Motor neuron (in vitro differentiated cells): ENCODE measurements at regions not wholly inside any gene's neighbourhood (a gene's known extent, or its start where the extent isn't known, plus 50 kb on each side); places are given as distances from the start of the nearest gene placed in this dataset.
"Not testable (repeated sequence)": the region's sequence is repeated elsewhere in the genome, so short reads cannot be mapped to it uniquely, and the experiment has no call there.

ENCODE experiments used
- ATAC-seq, 8 experiments: fragments of 200-7000 bp; cut with Tn5 transposase; replicated peaks in 6 of 8; 2 replicates each; pipeline ENCODE4 v1.8.0; 2021; ENCODE audit warnings: mild to moderate bottlenecking in 8 of 8, moderate library complexity in 8 of 8
- H3K27ac ChIP-seq, 2 donors: fragments of 250-450 bp; sonication (Bioruptor Pico); 2 replicates each; pipeline ENCODE4 v1.9.0; 2021; ENCODE audit warnings: antibody characterized with exemption in 2 of 2, mild to moderate bottlenecking in 2 of 2, moderate library complexity in 1 of 2
- H3K4me1 ChIP-seq, 2 donors: fragments of 250-450 bp; sonication (Bioruptor Pico); replicated peaks in 1 of 2; 2 replicates each; pipeline ENCODE4 v1.6.1; 2021; ENCODE audit warnings: antibody characterized with exemption in 2 of 2, mild to moderate bottlenecking in 2 of 2, moderate library complexity in 1 of 2
- H3K4me3 ChIP-seq, 5 donors: fragments of 250-450 bp; sonication (Bioruptor Pico); 2 replicates each; pipeline ENCODE4 v1.9.0; 2021; ENCODE audit warnings: antibody characterized with exemption in 5 of 5, mild to moderate bottlenecking in 5 of 5, moderate library complexity in 4 of 5
- WGBS, 10 experiments: fragments of 450-650 bp; shearing (Covaris generic); methylation state at CpG; one replicate each; pipeline ENCODE4 v1.0.0; 2022; 5-methylcytosine and 5-hydroxymethylcytosine counted together
- in situ Hi-C, 9 experiments: fragments of 400-800 bp; cut with MboI; loops; one replicate each; pipeline ENCODE4 v1.15.0; 2021; ENCODE audit warnings: low sequenced_read_pairs in 9 of 9, low pct_unique_long_range_greater_than_20kb in 2 of 9; ENCODE audit not compliant: unreplicated experiment in 9 of 9

- ATAC-seq, result no peak
- H3K4me1 ChIP-seq, result no peaks in the 10 kb centered on the region
- no peak overlapping the region for H3K27ac ChIP-seq
- H3K4me3 ChIP-seq, result no peak overlapping the region
- 0 to 55% (median 28%) methylated on average over 1 to 3 of the region's 3 CpGs; no CpG with 5 or more reads in 4 of the 10 experiments for WGBS, 10 experiments
- in situ Hi-C loops, result no loop called here
Measured at GRCh38 chr4:28479666-28480065, 1619.0 kb downstream of the STIM2 start.

- WGBS, 10 experiments, result 11 to 100% (median 94%) methylated on average over 1 to 4 of the region's 4 CpGs; no CpG with 5 or more reads in 2 of the 10 experiments
- in situ Hi-C loops, result no loop called here
Measured at GRCh38 chr4:28481565-28481964, 1620.9 kb downstream of the STIM2 start.

GRCh38 chr4:28482580-28483270 lies 1622.1 kb downstream of the STIM2 start:
- 0 to 90% (median 80%) methylated on average over 1 to 7 of the region's 7 CpGs; no CpG with 5 or more reads in 1 of the 10 experiments for WGBS, 10 experiments
- Histone ChIP-seq H3K4me3 (no peak overlapping the region), H3K27ac (no peak overlapping the region), H3K4me1 (no peaks in the 10 kb centered on the region)
- in situ Hi-C loops, result no loop called here
- no peak for ATAC-seq

More at GRCh38 chr4:28481565-28481964, 1620.9 kb downstream of the STIM2 start:
- Histone ChIP-seq H3K4me3 (no peak overlapping the region), H3K27ac (no peak overlapping the region), H3K4me1 (no peaks in the 10 kb centered on the region)
- no peak for ATAC-seq

- Histone ChIP-seq H3K27ac (no peak overlapping the region), H3K4me3 (no peak overlapping the region), H3K4me1 (no peaks in the 10 kb centered on the region)
- WGBS, 10 experiments, result 0 to 100% (median 89%) methylated on average over 1 of the region's 1 CpG; no CpG with 5 or more reads in 1 of the 10 experiments
- in situ Hi-C loops, result no loop called here
- ATAC-seq, result no peak
Measured at GRCh38 chr4:28488021-28488420, 1627.4 kb downstream of the STIM2 start.

- Histone ChIP-seq H3K4me3 (no peak overlapping the region), H3K4me1 (no peaks in the 10 kb centered on the region), H3K27ac (no peak overlapping the region)
- WGBS, 10 experiments, result 0 to 100% (median 79%) methylated on average over 1 to 3 of the region's 3 CpGs; no CpG with 5 or more reads in 1 of the 10 experiments
- in situ Hi-C loops, result no loop called here
- no peak for ATAC-seq
Measured at GRCh38 chr4:28490669-28491068, 1630.0 kb downstream of the STIM2 start.

GRCh38 chr4:28505064-28505463 lies 1644.4 kb downstream of the STIM2 start:
- no peaks in the 10 kb centered on the region for H3K4me1 ChIP-seq
- no peak overlapping the region for H3K4me3 ChIP-seq
- in situ Hi-C loops, result no loop called here
- ATAC-seq, result no peak
- 0 to 100% (median 79%) methylated on average over 1 to 4 of the region's 4 CpGs for WGBS, 10 experiments
- H3K27ac ChIP-seq, result no peak overlapping the region

GRCh38 chr4:28508636-28509035 lies 1648.0 kb downstream of the STIM2 start:
- in situ Hi-C loops, result no loop called here
- H3K4me1 ChIP-seq, result no peaks in the 10 kb centered on the region
- 0 to 98% (median 87%) methylated on average over 1 to 9 of the region's 9 CpGs; no CpG with 5 or more reads in 2 of the 10 experiments for WGBS, 10 experiments
- no peak overlapping the region for H3K27ac ChIP-seq
- no peak overlapping the region for H3K4me3 ChIP-seq
- peak in 4 of 8 experiments; percentile 21 to 85 (median 64) for ATAC-seq

GRCh38 chr4:28514766-28515165 lies 1654.1 kb downstream of the STIM2 start:
- H3K4me3 ChIP-seq, ATAC-seq, H3K27ac ChIP-seq, in situ Hi-C loops, H3K4me1 ChIP-seq: not testable (repeated sequence)
- no CpG with 5 or more reads among the region's 30 CpGs for WGBS, 10 experiments

GRCh38 chr4:28518561-28519165 lies 1658.0 kb downstream of the STIM2 start:
- WGBS, 10 experiments, result 0 to 100% (median 89%) methylated on average over 1 of the region's 1 CpG; no CpG with 5 or more reads in 1 of the 10 experiments
- no peaks in the 10 kb centered on the region for H3K4me1 ChIP-seq
- ATAC-seq, result no peak
- H3K4me3 ChIP-seq, result no peak overlapping the region
- H3K27ac ChIP-seq, result no peak overlapping the region
- in situ Hi-C loops, result no loop called here

GRCh38 chr4:28523681-28524190 lies 1663.1 kb downstream of the STIM2 start:
- WGBS, 10 experiments, result 8 to 100% (median 76%) methylated on average over 1 to 3 of the region's 3 CpGs; no CpG with 5 or more reads in 1 of the 10 experiments
- no peak overlapping the region for H3K27ac ChIP-seq
- no peaks in the 10 kb centered on the region for H3K4me1 ChIP-seq
- ATAC-seq, result no peak
- H3K4me3 ChIP-seq, result no peak overlapping the region
- in situ Hi-C loops, result no loop called here

- H3K4me3 ChIP-seq, result no peak overlapping the region
- in situ Hi-C loops, result no loop called here
- ATAC-seq, result no peak
Measured at GRCh38 chr4:28536124-28536523, 1675.5 kb downstream of the STIM2 start.

GRCh38 chr4:28545986-28546385 lies 1685.3 kb downstream of the STIM2 start:
- Histone ChIP-seq H3K4me1 (peaks cover 0 to 7% of the 10 kb centered on the region in 2 donors), H3K27ac (no peak overlapping the region), H3K4me3 (no peak overlapping the region)
- ATAC-seq, result no peak
- 0 to 100% (median 64%) methylated on average over 1 of the region's 1 CpG; no CpG with 5 or more reads in 3 of the 10 experiments for WGBS, 10 experiments
- in situ Hi-C loops, result no loop called here

More at GRCh38 chr4:28536124-28536523, 1675.5 kb downstream of the STIM2 start:
- WGBS, 10 experiments, result 13 to 100% (median 80%) methylated on average over 1 to 2 of the region's 2 CpGs; no CpG with 5 or more reads in 1 of the 10 experiments
- no peak overlapping the region for H3K27ac ChIP-seq
- H3K4me1 ChIP-seq, result no peaks in the 10 kb centered on the region

- 14 to 100% (median 71%) methylated on average over 1 to 3 of the region's 3 CpGs for WGBS, 10 experiments
- ATAC-seq, result peak in 3 of 8 experiments; percentile 20 to 40 (median 32)
- no peak overlapping the region for H3K27ac ChIP-seq
- in situ Hi-C loops, result no loop called here
- H3K4me1 ChIP-seq, result peaks cover 0 to 7% of the 10 kb centered on the region in 2 donors
- H3K4me3 ChIP-seq, result no peak overlapping the region
Measured at GRCh38 chr4:28548136-28548535, 1687.5 kb downstream of the STIM2 start.
